ENCODE measurements at regions not wholly inside any gene's neighbourhood (a gene's known extent, or its start where the extent isn't known, plus 50 kb on each side); places are given as distances from the start of the nearest gene placed in this dataset.
A peak's percentile ranks its signal among the peaks of the same experiment; 100 is the strongest.

DNA sequence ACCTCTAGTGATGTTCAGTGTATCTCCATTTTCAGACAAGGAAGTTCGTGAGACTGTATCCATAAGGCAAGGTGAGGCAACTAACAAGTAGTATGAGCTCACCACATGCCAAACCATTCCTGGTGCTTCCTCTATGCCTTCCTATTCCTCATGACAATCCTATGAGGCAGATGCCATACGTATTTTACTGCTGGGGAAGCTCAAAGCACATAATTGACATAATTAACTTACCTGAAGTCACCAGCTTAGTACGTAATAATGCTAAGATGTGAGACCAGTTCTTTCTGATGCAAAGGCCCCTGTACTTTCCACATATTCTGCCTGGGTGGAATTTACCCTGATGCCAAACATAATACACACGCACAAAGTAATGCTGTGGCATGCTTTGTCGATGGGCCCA, 83.6 kb upstream of the NFIA start:
- no peak for DNase-seq (ENCODE audit: extremely low spot score, unreplicated experiment)
- TF ChIP-seq CTCF (conservative IDR thresholded peaks at IDR 0.05) = no peak
- no peak overlapping the region for H3K27ac Mint-ChIP-seq
- H3K4me1 Mint-ChIP-seq (ENCODE audit: unreplicated experiment) = peaks cover 6% of the 10 kb centered on the region
- H3K36me3 Mint-ChIP-seq = no peaks in the 10 kb centered on the region
- no peaks in the 10 kb centered on the region for H3K9me3 Mint-ChIP-seq
- peaks cover under 1% of the 10 kb centered on the region for H3K27me3 Mint-ChIP-seq
- H3K4me3 Mint-ChIP-seq = no peak overlapping the region

DNA sequence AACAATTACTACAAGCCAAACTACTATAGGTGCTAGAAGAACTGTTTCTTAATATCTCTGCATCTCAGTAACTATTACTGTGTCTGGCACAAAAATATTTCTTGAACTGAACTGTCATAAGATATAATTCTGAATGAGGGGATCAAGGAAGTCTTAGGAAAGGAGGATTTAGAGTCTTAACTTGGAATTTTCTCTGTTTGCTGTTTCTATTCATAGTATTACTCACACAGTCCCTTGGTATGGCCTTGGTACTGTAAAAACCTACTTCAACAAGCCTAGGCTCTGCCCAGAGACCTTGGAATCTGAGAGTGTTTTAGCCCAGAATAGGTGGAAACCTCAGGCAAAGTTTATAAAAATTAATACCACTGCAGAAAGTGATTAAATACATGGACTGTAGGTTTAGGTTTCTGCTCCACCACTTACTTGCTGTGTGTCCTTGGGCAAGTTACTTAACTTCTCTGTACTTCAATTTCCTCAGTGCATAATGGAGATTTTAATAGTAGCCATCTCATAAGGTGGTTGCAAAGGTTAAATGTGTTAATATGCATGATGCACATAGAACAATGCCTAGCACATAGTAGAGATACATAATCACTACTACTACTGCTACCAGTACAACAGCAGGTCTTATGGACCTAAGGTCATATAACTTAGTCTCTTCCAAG, 87.4 kb upstream of the NFIA start:
- H3K27me3 Mint-ChIP-seq = peaks cover 3% of the 10 kb centered on the region
- TF ChIP-seq CTCF (conservative IDR thresholded peaks at IDR 0.05) = no peak
- no peaks in the 10 kb centered on the region for H3K9me3 Mint-ChIP-seq
- no peak overlapping the region for H3K27ac Mint-ChIP-seq
- H3K4me3 Mint-ChIP-seq = no peak overlapping the region
- peaks cover 26% of the 10 kb centered on the region for H3K4me1 Mint-ChIP-seq (ENCODE audit: unreplicated experiment)
- no peaks in the 10 kb centered on the region for H3K36me3 Mint-ChIP-seq
- no peak for DNase-seq (ENCODE audit: extremely low spot score, unreplicated experiment)

- no peaks in the 10 kb centered on the region for H3K9me3 Mint-ChIP-seq
- H3K4me3 Mint-ChIP-seq = no peak overlapping the region
- H3K36me3 Mint-ChIP-seq = no peaks in the 10 kb centered on the region
- H3K27ac Mint-ChIP-seq = no peak overlapping the region
- peaks cover 32% of the 10 kb centered on the region for H3K4me1 Mint-ChIP-seq (ENCODE audit: unreplicated experiment)
- peaks cover 3% of the 10 kb centered on the region for H3K27me3 Mint-ChIP-seq
- no peak for TF ChIP-seq CTCF (conservative IDR thresholded peaks at IDR 0.05)
- no peak for DNase-seq (ENCODE audit: extremely low spot score, unreplicated experiment)
Measured at GRCh38 chr1:60994369-60994768, 88.0 kb upstream of the NFIA start.

- no peaks in the 10 kb centered on the region for H3K9me3 Mint-ChIP-seq
- H3K27ac Mint-ChIP-seq = no peak overlapping the region
- H3K4me1 Mint-ChIP-seq (ENCODE audit: unreplicated experiment) = peaks cover 39% of the 10 kb centered on the region
Measured at GRCh38 chr1:60992165-60992564, 90.2 kb upstream of the NFIA start.

DNA sequence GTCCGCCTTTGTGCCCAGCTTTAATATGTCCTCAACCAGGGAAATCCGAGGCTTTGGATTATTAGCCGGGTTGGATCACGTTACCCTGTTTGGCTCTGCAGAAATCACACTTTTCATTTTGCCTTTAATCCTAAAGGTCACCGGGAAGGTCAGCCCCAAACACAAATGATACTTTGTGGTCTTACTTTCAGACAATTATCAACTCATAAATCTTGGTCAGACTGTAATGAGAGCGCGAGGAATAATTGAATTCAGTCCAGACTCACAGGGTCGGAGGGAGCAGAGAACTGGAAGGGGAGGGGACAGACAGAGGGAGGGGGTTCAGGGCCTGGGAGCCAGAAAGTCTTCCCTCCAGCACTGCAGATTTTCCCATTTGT, 91.7 kb upstream of the NFIA start:
- no peak for TF ChIP-seq CTCF (conservative IDR thresholded peaks at IDR 0.05)
- no peaks in the 10 kb centered on the region for H3K36me3 Mint-ChIP-seq
- H3K27ac Mint-ChIP-seq = no peak overlapping the region
- H3K4me1 Mint-ChIP-seq (ENCODE audit: unreplicated experiment) = peaks cover 39% of the 10 kb centered on the region
- no peaks in the 10 kb centered on the region for H3K9me3 Mint-ChIP-seq
- peaks cover 3% of the 10 kb centered on the region for H3K27me3 Mint-ChIP-seq
- H3K4me3 Mint-ChIP-seq = peak overlapping the region; percentile 27
- DNase-seq (ENCODE audit: extremely low spot score, unreplicated experiment) = no peak

More at GRCh38 chr1:60992165-60992564, 90.2 kb upstream of the NFIA start:
- Mint-ChIP-seq H3K27me3 (peaks cover 3% of the 10 kb centered on the region), H3K4me3 (no peak overlapping the region), H3K36me3 (no peaks in the 10 kb centered on the region)
- no peak for TF ChIP-seq CTCF (conservative IDR thresholded peaks at IDR 0.05)
- DNase-seq (ENCODE audit: extremely low spot score, unreplicated experiment) = no peak
